Stomach (tissue), 4 donors: ENCODE measurements at regions not wholly inside any gene's neighbourhood (a gene's known extent, or its start where the extent isn't known, plus 50 kb on each side); places are given as distances from the start of the nearest gene placed in this dataset.

ENCODE experiments used
- EP300 ChIP-seq: sonication (generic); formaldehyde crosslinking; IDR thresholded peaks from one replicate; pipeline ENCODE4 v1.6.1; 2017; ENCODE audit warnings: antibody characterized with exemption
- TF ChIP-seq, protein P1 (sequence below), 7 experiments: fragments of 450-650 bp in 4 of 7; fragments of 200-600 bp in 3 of 7; sonication (generic) in 3 of 7; IDR thresholded peaks; one replicate each; pipeline ENCODE4 v1.5.1; 2016 to 2019; ENCODE audit warnings: antibody characterized with exemption in 7 of 7, control low read depth in 2 of 7, mild to moderate bottlenecking in 1 of 7

GRCh38 chr10:130806426-130806825 lies 505.1 kb downstream of the TCERG1L start:
- TF ChIP-seq, protein P1, sequence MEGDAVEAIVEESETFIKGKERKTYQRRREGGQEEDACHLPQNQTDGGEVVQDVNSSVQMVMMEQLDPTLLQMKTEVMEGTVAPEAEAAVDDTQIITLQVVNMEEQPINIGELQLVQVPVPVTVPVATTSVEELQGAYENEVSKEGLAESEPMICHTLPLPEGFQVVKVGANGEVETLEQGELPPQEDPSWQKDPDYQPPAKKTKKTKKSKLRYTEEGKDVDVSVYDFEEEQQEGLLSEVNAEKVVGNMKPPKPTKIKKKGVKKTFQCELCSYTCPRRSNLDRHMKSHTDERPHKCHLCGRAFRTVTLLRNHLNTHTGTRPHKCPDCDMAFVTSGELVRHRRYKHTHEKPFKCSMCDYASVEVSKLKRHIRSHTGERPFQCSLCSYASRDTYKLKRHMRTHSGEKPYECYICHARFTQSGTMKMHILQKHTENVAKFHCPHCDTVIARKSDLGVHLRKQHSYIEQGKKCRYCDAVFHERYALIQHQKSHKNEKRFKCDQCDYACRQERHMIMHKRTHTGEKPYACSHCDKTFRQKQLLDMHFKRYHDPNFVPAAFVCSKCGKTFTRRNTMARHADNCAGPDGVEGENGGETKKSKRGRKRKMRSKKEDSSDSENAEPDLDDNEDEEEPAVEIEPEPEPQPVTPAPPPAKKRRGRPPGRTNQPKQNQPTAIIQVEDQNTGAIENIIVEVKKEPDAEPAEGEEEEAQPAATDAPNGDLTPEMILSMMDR (IDR thresholded peaks at IDR 0.05) = no peak
- TF ChIP-seq EP300 = no peak
